Epithelial cell of prostate (primary cell): ENCODE measurements at regions not wholly inside any gene's neighbourhood (a gene's known extent, or its start where the extent isn't known, plus 50 kb on each side); places are given as distances from the start of the nearest gene placed in this dataset.
"Not testable (repeated sequence)": the region's sequence is repeated elsewhere in the genome, so short reads cannot be mapped to it uniquely, and the experiment has no call there.

ENCODE experiments used
- DNase-seq: peaks from one replicate; pipeline ENCODE4 v3.0.0-alpha.2; 2011; ENCODE audit warnings: low read depth, low spot score
- H3K27ac ChIP-seq: fragments of 450-650 bp; 2 replicates; pipeline ENCODE4 v1.5.1; 2017; ENCODE audit warnings: mild to moderate bottlenecking

- H3K27ac ChIP-seq: no peak overlapping the region
- no peak for DNase-seq
These were observed 596.7 kb downstream of the GABRG1 start for GRCh38 chr4:45527160-45527559.

GRCh38 chr4:45518832-45519231 is 605.0 kb downstream of the GABRG1 start:
- no peak for DNase-seq
- no peak overlapping the region for H3K27ac ChIP-seq

GRCh38 chr4:45502471-45502870 is 621.4 kb downstream of the GABRG1 start:
- H3K27ac ChIP-seq: no peak overlapping the region
- no peak for DNase-seq

- DNase-seq: no peak
- H3K27ac ChIP-seq: no peak overlapping the region
These were observed 639.1 kb downstream of the GABRG1 start for GRCh38 chr4:45484740-45485139.

GRCh38 chr4:45482346-45482745 is 641.5 kb downstream of the GABRG1 start:
- H3K27ac ChIP-seq: no peak overlapping the region
- no peak for DNase-seq

GRCh38 chr4:45477311-45477733 is 646.5 kb downstream of the GABRG1 start:
- no peak for DNase-seq

GRCh38 chr4:45475548-45475947 is 648.3 kb downstream of the GABRG1 start:
- no peak for DNase-seq
- no peak overlapping the region for H3K27ac ChIP-seq

More at GRCh38 chr4:45477311-45477733, 646.5 kb downstream of the GABRG1 start:
- H3K27ac ChIP-seq: no peak overlapping the region

GRCh38 chr4:45472490-45472889 is 651.4 kb downstream of the GABRG1 start:
- DNase-seq: no peak
- H3K27ac ChIP-seq: no peak overlapping the region

GRCh38 chr4:45471335-45471734 is 652.5 kb downstream of the GABRG1 start:
- H3K27ac ChIP-seq: no peak overlapping the region
- no peak for DNase-seq

GRCh38 chr4:45467157-45467556 is 656.7 kb downstream of the GABRG1 start:
- H3K27ac ChIP-seq: no peak overlapping the region
- DNase-seq: no peak

- not testable (repeated sequence) for DNase-seq, H3K27ac ChIP-seq
These were observed 663.7 kb downstream of the GABRG1 start for GRCh38 chr4:45460157-45460556.

GRCh38 chr4:45455217-45455616 is 668.6 kb downstream of the GABRG1 start:
- DNase-seq: no peak
- H3K27ac ChIP-seq: no peak overlapping the region

GRCh38 chr4:45453258-45453853 is 670.5 kb downstream of the GABRG1 start:
- H3K27ac ChIP-seq: no peak overlapping the region
- DNase-seq: peak; percentile 2

- no peak overlapping the region for H3K27ac ChIP-seq
- DNase-seq: no peak
These were observed 681.4 kb downstream of the GABRG1 start for GRCh38 chr4:45442466-45442865.

- H3K27ac ChIP-seq: no peak overlapping the region
- DNase-seq: no peak
These were observed 685.8 kb downstream of the GABRG1 start for GRCh38 chr4:45438047-45438446.

- H3K27ac ChIP-seq: no peak overlapping the region
- DNase-seq: no peak
These were observed 686.5 kb downstream of the GABRG1 start for GRCh38 chr4:45437381-45437780.

GRCh38 chr4:45425135-45425534 is 698.7 kb downstream of the GABRG1 start:
- no peak overlapping the region for H3K27ac ChIP-seq
- no peak for DNase-seq

- no peak overlapping the region for H3K27ac ChIP-seq
- no peak for DNase-seq
These were observed 697.5 kb upstream of the GNPDA2 start for GRCh38 chr4:45423896-45424295.

- not testable (repeated sequence) for DNase-seq, H3K27ac ChIP-seq
These were observed 693.8 kb upstream of the GNPDA2 start for GRCh38 chr4:45420091-45420674.

- H3K27ac ChIP-seq: no peak overlapping the region
- no peak for DNase-seq
These were observed 684.4 kb upstream of the GNPDA2 start for GRCh38 chr4:45410701-45411210.

GRCh38 chr4:45409536-45409935 is 683.2 kb upstream of the GNPDA2 start:
- no peak for DNase-seq
- H3K27ac ChIP-seq: no peak overlapping the region

- DNase-seq: no peak
- no peak overlapping the region for H3K27ac ChIP-seq
These were observed 682.6 kb upstream of the GNPDA2 start for GRCh38 chr4:45408996-45409395.
